ENCODE measurements at regions not wholly inside any gene's neighbourhood (a gene's known extent, or its start where the extent isn't known, plus 50 kb on each side); places are given as distances from the start of the nearest gene placed in this dataset.
A peak's percentile ranks its signal among the peaks of the same experiment; 100 is the strongest.
"Not testable (repeated sequence)": the region's sequence is repeated elsewhere in the genome, so short reads cannot be mapped to it uniquely, and the experiment has no call there.

DNA sequence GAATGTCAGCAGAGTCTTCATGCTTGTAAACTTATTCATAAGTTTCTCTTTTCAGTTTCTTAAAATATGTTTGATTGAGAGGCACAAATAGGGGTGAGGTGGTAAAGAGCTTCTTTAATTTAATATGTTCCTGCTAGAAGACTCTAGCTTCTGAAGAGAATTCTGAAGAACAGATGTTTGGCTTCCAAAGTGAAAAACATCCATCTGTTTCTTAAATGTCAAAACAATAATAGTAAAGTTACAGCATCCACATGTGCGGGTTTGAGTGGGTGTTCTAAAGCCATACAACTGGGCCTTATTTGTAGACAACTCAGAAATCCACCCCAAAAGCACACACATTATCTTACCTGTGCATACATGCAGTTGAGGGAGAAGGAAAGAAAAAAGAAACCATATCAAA lies 144.0 kb upstream of the ADGRL4 start:
- no peak for FAIRE-seq
- Histone ChIP-seq H3K36me3 (ENCODE audit: control insufficient read depth in 2 of 3, insufficient read depth in 3 of 3, low read length in 3 of 3) (no peaks in the 10 kb centered on the region), H3K4me1 (ENCODE audit: control insufficient read depth in 2 of 3, insufficient read depth in 2 of 3, low read depth in 1 of 3, low read length in 3 of 3) (no peaks in the 10 kb centered on the region), H3K9ac (ENCODE audit: low read length in 3 of 3) (no peak overlapping the region), H3K27ac (ENCODE audit: low read depth in 2 of 2, low read length in 2 of 2) (no peak overlapping the region), H3K27me3 (ENCODE audit: control insufficient read depth, insufficient read depth, low read length) (no peaks in the 10 kb centered on the region), H3K4me3 (ENCODE audit: low read length in 3 of 3) (no peak overlapping the region), H3K9me3 (ENCODE audit: control insufficient read depth in 2 of 3, insufficient read depth in 1 of 3, low read length in 3 of 3) (no peaks in the 10 kb centered on the region)
- intact Hi-C loops (cut with DNase I): no loop called here
- DNase-seq: peak in 2 of 5 donors; percentile 30 to 45
- TF ChIP-seq, protein P1, sequence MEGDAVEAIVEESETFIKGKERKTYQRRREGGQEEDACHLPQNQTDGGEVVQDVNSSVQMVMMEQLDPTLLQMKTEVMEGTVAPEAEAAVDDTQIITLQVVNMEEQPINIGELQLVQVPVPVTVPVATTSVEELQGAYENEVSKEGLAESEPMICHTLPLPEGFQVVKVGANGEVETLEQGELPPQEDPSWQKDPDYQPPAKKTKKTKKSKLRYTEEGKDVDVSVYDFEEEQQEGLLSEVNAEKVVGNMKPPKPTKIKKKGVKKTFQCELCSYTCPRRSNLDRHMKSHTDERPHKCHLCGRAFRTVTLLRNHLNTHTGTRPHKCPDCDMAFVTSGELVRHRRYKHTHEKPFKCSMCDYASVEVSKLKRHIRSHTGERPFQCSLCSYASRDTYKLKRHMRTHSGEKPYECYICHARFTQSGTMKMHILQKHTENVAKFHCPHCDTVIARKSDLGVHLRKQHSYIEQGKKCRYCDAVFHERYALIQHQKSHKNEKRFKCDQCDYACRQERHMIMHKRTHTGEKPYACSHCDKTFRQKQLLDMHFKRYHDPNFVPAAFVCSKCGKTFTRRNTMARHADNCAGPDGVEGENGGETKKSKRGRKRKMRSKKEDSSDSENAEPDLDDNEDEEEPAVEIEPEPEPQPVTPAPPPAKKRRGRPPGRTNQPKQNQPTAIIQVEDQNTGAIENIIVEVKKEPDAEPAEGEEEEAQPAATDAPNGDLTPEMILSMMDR (IDR thresholded peaks at IDR 0.05; ENCODE audit: borderline replicate concordance, extremely low read depth, insufficient read depth): no peak

DNA sequence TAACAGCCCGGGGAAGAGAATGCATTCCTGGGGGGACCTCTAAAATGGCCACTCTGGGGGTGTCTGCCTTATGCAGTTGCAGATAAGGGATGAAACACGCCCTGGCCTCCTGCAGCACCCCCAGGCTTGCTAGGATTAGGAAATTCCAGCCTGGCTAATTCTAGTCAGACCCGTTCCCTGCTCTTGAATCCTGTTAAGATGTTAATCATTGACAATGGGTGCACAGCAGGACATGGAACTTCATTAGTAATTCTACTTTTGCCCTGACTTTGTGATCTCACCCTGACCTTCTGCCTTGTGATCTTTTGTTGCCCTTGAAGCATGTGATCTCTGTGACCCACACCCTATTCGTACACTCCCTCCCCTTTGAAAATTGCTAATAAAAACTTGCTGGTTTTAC lies 131.7 kb upstream of the ADGRL4 start:
- FAIRE-seq; H3K4me3 ChIP-seq (ENCODE audit: low read length in 3 of 3); H3K9ac ChIP-seq (ENCODE audit: low read length in 3 of 3); H3K9me3 ChIP-seq (ENCODE audit: control insufficient read depth in 2 of 3, insufficient read depth in 1 of 3, low read length in 3 of 3); DNase-seq; H3K36me3 ChIP-seq (ENCODE audit: control insufficient read depth in 2 of 3, insufficient read depth in 3 of 3, low read length in 3 of 3); H3K27me3 ChIP-seq (ENCODE audit: control insufficient read depth, insufficient read depth, low read length); intact Hi-C loops (cut with DNase I); H3K4me1 ChIP-seq (ENCODE audit: control insufficient read depth in 2 of 3, insufficient read depth in 2 of 3, low read depth in 1 of 3, low read length in 3 of 3); H3K27ac ChIP-seq (ENCODE audit: low read depth in 2 of 2, low read length in 2 of 2): not testable (repeated sequence)

DNA sequence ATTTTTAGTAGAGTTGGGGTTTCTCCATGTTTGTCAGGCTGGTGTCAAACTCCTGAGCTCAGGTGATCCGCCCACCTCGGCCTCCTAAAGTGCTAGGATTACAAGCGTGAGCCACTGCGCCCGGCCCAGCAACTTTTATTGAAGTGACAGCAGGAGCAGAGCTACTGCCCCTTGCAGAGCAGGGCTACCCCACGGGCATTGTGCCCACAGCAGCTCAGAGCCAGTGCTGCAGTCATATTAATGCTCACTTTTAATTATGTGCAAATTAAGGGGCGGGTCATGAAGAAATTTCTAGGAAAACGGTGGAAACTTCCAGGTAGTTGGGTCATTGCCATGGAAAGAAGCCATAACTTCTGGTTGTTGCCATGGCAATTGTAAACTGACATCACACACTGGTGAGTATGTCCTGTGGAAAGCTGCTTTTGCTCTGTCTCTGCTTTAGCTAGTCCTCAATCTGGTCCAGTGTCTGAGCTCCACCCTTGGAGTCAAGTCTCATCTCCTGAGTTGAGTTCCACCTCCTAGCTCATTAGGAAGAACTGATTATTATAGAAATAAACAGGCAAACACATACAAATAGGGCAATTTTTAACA lies 127.3 kb upstream of the ADGRL4 start:
- Histone ChIP-seq H3K9ac (ENCODE audit: low read length in 3 of 3) (no peak overlapping the region), H3K27ac (ENCODE audit: low read depth in 2 of 2, low read length in 2 of 2) (no peak overlapping the region), H3K36me3 (ENCODE audit: control insufficient read depth in 2 of 3, insufficient read depth in 3 of 3, low read length in 3 of 3) (no peaks in the 10 kb centered on the region), H3K9me3 (ENCODE audit: control insufficient read depth in 2 of 3, insufficient read depth in 1 of 3, low read length in 3 of 3) (no peaks in the 10 kb centered on the region), H3K4me1 (ENCODE audit: control insufficient read depth in 2 of 3, insufficient read depth in 2 of 3, low read depth in 1 of 3, low read length in 3 of 3) (no peaks in the 10 kb centered on the region), H3K27me3 (ENCODE audit: control insufficient read depth, insufficient read depth, low read length) (no peaks in the 10 kb centered on the region), H3K4me3 (ENCODE audit: low read length in 3 of 3) (no peak overlapping the region)
- intact Hi-C loops (cut with DNase I): no loop called here
- no peak for FAIRE-seq
- TF ChIP-seq, protein P1 (IDR thresholded peaks at IDR 0.05; ENCODE audit: borderline replicate concordance, extremely low read depth, insufficient read depth): no peak
- no peak for DNase-seq

DNA sequence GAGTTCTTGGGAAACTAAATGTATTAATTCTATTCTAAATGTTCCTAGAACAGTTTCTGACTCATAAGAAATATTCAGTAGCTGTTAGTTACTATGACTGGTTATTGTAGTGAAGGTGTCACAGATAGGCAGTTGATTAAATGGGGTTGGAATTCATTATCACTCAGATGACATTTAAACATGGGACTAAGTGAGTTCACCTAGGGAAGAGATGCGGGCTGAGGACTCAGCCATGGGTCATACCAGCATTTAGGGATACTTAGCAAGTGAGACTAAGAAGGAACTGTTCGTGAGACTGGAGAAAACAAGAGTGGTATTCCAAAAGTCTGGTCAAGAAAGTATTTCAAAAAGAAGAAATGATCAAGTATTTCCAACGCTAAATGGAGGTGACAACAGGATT lies 125.1 kb upstream of the ADGRL4 start:
- intact Hi-C loops (cut with DNase I): no loop called here
- no peak overlapping the region for H3K4me3 ChIP-seq (ENCODE audit: low read length in 3 of 3)
- H3K27ac ChIP-seq (ENCODE audit: low read depth in 2 of 2, low read length in 2 of 2): no peak overlapping the region
- FAIRE-seq: no peak
- no peaks in the 10 kb centered on the region for H3K27me3 ChIP-seq (ENCODE audit: control insufficient read depth, insufficient read depth, low read length)
- H3K9ac ChIP-seq (ENCODE audit: low read length in 3 of 3): no peak overlapping the region
- no peaks in the 10 kb centered on the region for H3K4me1 ChIP-seq (ENCODE audit: control insufficient read depth in 2 of 3, insufficient read depth in 2 of 3, low read depth in 1 of 3, low read length in 3 of 3)
- TF ChIP-seq, protein P1 (IDR thresholded peaks at IDR 0.05; ENCODE audit: borderline replicate concordance, extremely low read depth, insufficient read depth): no peak
- no peaks in the 10 kb centered on the region for H3K9me3 ChIP-seq (ENCODE audit: control insufficient read depth in 2 of 3, insufficient read depth in 1 of 3, low read length in 3 of 3)
- DNase-seq: no peak
- no peaks in the 10 kb centered on the region for H3K36me3 ChIP-seq (ENCODE audit: control insufficient read depth in 2 of 3, insufficient read depth in 3 of 3, low read length in 3 of 3)

All from kidney (tissue), 13 donors.